ENCODE measurements at regions not wholly inside any gene's neighbourhood (a gene's known extent, or its start where the extent isn't known, plus 50 kb on each side); places are given as distances from the start of the nearest gene placed in this dataset.

DNA sequence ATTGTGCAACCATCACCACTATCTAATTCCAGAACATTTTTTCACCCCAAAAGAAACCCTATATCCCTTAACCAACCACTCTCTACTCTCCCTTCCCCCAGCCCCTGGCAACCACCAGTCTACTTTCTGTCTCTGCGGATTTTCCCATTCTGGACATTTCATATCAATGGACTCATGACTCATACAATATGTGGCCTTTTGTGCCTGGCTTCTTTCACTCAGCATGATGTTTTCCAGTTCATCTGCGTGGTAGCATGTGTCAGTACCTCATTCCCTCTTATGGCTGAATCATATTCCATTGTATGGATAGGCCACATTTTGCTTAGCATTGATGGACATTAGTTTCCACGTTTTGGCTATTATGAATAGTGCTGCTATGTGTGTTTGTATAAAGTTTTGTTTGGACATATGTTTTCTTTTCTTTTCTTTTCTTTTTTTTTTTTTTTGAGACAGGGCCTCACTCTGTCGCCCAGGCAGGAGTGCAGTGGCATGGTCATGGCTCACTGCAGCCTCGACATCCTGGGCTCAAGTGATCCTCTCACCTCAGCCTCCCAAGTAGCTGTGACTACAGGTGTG, 335.4 kb downstream of the BCOR start:
- H3K4me3 ChIP-seq (ENCODE audit: low read length), result no peak overlapping the region
- TF ChIP-seq ZNF274 (IDR thresholded peaks at IDR 0.05; ENCODE audit: low read depth, low read length), result no peak

DNA sequence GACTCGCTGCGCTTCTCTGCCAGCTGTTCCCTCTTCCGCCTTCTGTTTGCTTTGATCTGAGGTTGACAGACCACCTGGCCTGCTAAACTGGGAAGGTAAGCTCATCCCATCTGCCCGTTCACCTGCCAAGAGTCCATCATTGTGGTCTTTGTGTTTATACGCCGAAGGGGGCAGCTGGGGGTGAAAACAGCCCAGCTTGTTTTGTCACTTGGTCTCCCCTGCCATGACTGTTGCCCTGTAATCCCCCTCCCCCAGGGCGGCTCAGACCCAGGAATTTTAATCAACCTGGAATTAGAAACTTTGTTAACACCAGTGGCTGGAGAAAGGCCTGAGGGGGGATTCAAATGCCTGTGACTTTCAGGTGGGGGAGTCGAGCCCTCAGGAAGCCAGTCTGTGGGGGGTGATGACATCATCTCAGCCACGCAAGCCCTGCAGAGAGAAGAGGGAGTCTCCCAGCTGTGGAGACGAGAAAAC, 333.3 kb downstream of the BCOR start:
- H3K4me3 ChIP-seq (ENCODE audit: low read length), result no peak overlapping the region

DNA sequence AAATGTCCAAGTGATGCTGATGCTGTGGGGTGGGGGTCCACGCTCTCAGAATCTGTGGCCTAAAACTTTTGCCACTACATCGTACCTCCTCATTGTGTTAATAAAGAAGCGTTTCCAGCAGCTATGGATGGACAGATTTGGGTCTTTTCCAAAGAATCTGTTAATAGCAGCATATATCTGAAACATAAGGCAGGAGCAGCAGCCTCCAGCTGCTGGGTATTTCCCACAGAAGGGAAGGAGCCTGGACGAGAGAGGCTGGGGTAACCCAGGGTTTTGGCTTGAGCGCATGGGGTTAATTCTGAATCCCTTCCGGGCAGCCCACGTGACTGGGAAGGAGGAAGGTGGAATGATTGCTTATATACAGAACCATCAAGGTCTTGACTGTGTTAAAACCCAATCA, 332.4 kb downstream of the BCOR start:
- H3K4me3 ChIP-seq (ENCODE audit: low read length), result no peak overlapping the region
- TF ChIP-seq ZNF274 (IDR thresholded peaks at IDR 0.05; ENCODE audit: low read depth, low read length), result no peak

More for the DNA sequence above, 333.3 kb downstream of the BCOR start:
- no peak for TF ChIP-seq ZNF274 (IDR thresholded peaks at IDR 0.05; ENCODE audit: low read depth, low read length)

DNA sequence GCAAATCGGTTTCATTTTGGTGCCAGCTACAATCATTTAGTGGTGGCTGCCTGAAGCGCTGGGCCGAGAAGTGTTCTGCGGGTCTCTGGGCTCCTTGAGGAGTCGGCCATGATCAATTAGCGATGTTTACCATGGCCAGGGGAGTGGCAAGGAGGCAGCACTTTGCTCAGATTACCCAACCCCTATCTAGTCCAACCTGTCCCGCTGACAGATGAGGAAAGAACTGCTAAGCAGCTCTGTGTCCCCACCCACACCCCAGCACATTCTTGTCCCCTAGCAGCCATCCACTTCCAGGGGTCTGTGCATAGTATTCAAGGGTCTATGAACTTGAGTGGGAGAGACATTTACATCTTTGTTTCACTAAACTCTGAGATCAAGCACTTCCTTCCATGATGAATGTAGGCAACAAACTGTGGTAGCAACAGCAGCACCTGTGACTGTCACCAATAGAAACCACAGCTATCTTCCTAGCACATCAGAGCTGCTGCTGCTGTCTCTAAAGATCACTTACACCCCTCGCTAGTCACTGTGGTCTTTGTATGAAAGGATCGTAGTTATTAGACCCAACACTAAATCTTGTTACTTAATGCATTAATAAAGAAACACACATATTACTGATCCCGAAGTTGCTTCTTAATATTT, 331.6 kb downstream of the BCOR start:
- H3K4me3 ChIP-seq (ENCODE audit: low read length), result no peak overlapping the region
- no peak for TF ChIP-seq ZNF274 (IDR thresholded peaks at IDR 0.05; ENCODE audit: low read depth, low read length)

DNA sequence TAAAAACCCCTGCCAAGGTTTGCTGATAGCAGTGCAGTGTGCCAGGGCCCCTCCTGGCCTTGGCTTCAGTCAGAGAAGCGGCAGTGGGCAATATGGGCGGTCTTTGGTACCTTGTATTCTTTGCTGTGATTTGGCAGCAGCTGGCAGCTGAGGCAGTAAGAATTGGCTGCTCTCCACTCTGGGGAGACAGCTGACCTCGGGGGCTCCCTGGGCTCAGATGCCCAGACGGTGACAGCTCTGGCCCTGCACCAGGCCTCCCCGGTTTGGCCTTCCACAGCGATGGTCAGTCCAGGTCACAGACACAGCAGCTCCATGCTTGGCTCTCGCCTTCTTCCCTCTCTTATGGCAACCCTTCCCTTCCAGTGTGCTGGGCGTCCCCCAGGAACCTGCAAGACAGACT, 330.9 kb downstream of the BCOR start:
- no peak for TF ChIP-seq ZNF274 (IDR thresholded peaks at IDR 0.05; ENCODE audit: low read depth, low read length)

DNA sequence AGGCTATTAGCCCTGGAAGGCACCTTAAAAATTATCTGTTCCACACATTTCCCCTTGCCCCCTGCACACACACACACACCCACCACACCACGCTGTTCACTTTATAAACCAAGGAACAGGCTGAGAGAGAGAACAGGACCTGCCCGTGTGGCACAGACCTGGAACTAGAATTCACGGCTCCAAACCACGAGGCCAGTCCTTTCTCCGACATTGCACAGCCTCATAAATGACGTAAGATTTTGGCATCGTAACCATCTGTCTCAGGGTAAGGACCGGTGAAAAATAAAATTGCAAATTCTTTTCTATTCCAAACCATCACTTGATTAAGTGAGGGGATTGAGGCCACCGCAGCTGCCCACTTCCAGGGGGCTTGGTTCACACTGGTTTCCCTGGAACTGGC, 330.3 kb downstream of the BCOR start:
- TF ChIP-seq ZNF274 (IDR thresholded peaks at IDR 0.05; ENCODE audit: low read depth, low read length), result no peak
- no peak overlapping the region for H3K4me3 ChIP-seq (ENCODE audit: low read length)

More for the DNA sequence above, 330.9 kb downstream of the BCOR start:
- H3K4me3 ChIP-seq (ENCODE audit: low read length), result no peak overlapping the region

DNA sequence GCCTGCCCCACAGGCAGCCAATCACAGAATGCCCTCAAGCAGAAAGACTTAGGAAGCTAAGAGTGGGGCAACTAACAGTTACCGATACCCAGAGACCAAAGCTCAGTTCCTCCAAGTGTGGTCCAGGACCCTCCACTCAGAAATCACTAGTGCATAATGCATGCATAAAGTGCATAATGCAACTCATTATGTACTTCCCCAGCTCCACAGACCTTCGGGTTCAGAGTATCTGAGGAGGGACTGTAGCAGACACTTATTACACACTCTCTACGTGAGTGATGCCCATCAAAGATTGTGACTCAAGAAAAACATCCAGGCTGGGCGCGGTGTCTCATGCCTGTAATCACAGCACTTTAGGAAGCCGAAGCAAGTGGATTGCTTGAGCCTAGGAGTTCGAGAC, 328.0 kb downstream of the BCOR start:
- TF ChIP-seq ZNF274 (IDR thresholded peaks at IDR 0.05; ENCODE audit: low read depth, low read length), result no peak
- no peak overlapping the region for H3K4me3 ChIP-seq (ENCODE audit: low read length)

DNA sequence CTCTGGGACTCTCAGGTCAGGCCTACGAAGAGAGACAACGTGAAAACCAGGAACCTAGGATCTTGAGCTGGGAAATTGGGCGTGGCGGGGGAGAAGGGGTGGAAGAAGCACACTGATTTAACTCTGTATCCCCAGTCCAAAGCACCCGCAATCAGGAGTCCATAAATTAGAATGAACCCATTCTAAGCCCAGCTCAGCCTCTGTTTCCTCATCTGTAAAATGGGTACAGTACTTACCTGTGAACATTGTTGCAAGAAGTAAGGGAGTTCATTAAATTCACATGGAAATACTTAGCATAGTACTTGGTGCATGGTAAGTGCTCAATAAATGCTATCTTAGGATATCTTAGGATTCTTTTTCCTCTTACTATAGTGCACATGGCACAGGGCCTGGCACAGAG, 326.7 kb downstream of the BCOR start:
- H3K4me3 ChIP-seq (ENCODE audit: low read length), result no peak overlapping the region
- no peak for TF ChIP-seq ZNF274 (IDR thresholded peaks at IDR 0.05; ENCODE audit: low read depth, low read length)

DNA sequence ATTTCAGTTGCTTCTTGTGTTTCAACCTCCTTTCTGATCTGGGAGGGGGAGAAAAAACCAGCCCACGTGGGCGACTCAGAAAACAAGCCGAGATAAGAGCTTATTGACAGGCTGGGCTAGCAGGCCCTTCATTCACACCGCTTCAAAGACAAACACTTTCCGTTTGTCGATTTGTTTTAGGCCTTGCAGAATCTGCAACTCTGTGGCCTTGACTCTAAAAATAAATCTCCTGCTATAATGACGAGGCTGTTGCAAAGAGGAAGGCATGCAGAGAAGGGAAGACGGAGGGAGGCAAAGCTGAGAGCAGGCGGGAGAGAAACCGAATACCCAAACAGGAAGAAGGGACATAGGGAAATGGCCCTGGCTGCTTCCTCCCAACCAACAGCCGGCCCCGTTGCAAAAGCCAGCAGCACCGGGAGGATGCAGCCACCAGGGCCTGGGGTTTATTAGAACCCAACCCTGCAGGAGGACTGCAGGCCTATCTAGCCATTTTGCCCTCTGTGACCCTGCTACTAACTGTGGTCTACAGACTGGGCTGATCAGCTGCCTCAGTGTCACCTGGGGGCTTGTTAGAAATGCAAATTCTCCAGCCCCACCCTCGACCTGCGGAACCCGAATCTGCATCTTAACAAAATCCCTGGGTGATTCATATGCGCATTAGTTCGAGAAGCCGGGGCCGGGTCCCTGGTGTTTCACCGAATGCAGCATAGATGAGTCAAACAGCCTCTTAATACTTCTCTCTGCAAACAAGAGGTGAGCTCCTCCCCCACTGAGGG, 325.5 kb downstream of the BCOR start:
- no peak overlapping the region for H3K4me3 ChIP-seq (ENCODE audit: low read length)
- no peak for TF ChIP-seq ZNF274 (IDR thresholded peaks at IDR 0.05; ENCODE audit: low read depth, low read length)

DNA sequence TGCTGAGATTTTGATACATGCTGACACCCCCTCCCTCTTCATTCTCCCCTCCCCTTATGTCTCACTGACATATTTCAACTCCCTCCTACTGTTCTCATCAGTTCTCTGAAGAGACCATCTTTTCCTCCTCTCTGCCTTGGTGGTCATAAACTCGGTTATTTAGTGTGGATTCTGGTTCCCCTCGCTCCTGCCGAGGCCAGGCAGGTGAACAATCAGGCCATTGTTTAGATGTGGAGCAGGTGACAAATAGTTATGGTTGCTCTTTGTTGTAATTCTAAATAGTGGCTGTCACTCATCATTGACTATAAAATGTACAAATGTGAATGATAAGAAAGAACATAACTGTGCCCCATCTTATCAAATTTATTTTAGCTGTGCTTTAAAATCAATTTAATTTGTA, 324.6 kb downstream of the BCOR start:
- TF ChIP-seq ZNF274 (IDR thresholded peaks at IDR 0.05; ENCODE audit: low read depth, low read length), result no peak
- H3K4me3 ChIP-seq (ENCODE audit: low read length), result no peak overlapping the region

DNA sequence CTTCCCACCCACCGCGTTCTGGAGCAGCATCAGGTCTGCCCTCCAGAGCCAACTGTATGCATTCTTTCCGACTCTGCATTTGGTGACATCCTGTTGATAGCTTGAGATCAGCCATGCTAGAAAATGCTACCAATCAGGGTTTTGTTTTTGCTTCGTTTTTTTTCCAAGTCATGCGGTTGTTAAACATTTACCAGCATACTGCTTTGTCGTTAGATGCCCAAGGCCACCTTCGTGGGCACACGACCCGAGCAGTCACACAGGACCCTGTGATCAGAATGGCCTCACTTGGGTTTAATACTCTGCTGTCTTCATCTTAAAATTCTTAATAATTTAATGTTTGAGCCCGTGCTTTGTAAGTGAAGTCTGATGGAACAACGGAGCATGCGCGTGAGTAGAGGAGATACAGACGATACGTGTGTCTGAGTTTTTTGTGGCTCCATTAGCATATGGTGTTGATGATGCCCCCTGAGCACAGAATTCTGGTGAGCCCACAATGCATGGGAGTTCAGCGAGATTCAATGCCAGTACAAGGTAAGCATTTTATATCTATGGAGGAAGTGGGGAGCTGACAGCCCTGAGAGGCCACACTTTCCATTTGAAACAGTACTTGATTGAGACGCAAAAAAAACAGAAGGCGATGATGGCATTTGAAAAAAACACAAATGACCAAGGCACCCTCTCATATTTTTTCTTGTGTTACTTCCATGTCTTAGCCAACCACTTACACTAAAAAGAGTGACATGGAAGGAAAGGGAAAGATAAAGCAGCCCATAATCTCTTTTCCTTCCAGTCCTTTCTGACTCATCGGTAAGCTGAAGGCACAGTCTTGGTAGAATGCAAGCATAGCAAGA, 323.6 kb downstream of the BCOR start:
- H3K4me3 ChIP-seq (ENCODE audit: low read length), result no peak overlapping the region
- TF ChIP-seq ZNF274 (IDR thresholded peaks at IDR 0.05; ENCODE audit: low read depth, low read length), result no peak

DNA sequence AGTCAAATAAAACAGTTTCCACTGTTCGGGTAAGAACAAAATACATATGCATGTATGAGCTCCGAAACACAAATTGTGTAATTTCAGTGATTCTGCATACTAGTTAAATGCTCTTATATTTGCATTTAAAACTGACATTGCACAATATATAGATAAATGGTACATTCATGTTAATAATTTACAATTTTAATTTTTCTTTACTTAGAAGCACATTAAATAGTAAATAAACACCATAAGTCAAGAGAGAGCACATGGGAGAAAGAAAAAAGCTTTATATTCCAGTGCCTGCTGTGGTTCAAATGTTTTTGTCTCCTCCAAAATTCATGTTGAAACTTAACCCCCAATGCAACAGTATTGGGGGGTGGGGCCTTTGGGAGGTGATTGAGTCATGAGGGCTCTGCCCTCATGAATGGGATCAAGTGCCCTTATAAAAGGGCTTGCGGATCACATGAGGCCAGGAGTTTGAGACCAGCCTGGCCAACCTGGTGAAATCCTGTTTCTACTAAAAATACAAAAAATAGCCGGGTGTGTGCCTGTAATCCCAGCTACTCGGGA, 322.9 kb downstream of the BCOR start:
- no peak for TF ChIP-seq ZNF274 (IDR thresholded peaks at IDR 0.05; ENCODE audit: low read depth, low read length)

DNA sequence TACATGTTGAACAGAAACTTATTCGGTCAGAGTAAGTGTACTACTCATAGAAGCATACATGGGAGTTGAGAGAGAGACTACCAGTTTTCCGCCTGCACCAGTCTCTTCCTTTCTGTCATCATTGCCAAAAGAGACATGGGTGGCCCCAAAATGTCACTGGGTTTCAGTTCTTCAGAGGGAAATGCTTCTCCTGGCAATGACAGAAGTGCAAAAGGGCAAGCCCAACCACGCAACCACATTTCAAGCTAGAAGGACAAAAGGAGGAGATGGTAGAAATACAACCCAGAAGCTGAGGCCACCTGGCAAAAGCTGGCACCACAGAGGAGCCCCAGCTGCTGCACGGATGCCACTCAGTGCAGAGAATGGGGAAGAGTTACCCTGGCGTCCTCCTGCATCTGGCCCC, 320.1 kb downstream of the BCOR start:
- H3K4me3 ChIP-seq (ENCODE audit: low read length), result no peak overlapping the region
- TF ChIP-seq ZNF274 (IDR thresholded peaks at IDR 0.05; ENCODE audit: low read depth, low read length), result no peak

More for the DNA sequence above, 322.9 kb downstream of the BCOR start:
- H3K4me3 ChIP-seq (ENCODE audit: low read length), result no peak overlapping the region
